Dermis microvascular lymphatic vessel endothelial cell (primary cell): ENCODE measurements at regions not wholly inside any gene's neighbourhood (a gene's known extent, or its start where the extent isn't known, plus 50 kb on each side); places are given as distances from the start of the nearest gene placed in this dataset.
"Not testable (repeated sequence)": the region's sequence is repeated elsewhere in the genome, so short reads cannot be mapped to it uniquely, and the experiment has no call there.

Source experiments
- DNase-seq, 2 donors: peaks; one replicate each; pipeline versions ENCODE4 v3.0.0 to v3.0.0-alpha.2; 2010; ENCODE audit warnings: low read depth in 2 of 2

DNA sequence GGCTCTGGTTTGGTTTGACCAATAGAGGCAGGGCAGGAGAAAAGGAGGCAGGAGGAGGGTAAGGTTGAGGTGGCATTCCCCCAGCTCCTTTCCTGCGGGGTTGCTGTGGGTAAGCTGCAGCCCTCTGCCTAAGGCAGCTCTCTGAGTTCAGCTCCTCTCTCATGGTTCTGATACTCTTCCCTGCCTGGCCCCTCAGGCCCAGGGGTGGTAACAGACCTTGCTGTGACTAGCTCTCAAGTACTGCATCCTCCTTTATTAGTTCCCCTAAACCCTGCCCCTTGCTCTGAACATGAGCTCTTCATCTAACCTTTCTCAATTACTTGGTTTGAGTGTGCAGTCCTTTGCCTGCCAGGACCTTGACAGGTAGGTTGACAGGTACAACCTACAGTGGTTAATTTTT lies 205.5 kb downstream of the SLC4A3 start:
- no peak for DNase-seq

- DNase-seq: no peak
Observed at GRCh38 chr2:219835493-219835892, 208.1 kb downstream of the SLC4A3 start.

DNA sequence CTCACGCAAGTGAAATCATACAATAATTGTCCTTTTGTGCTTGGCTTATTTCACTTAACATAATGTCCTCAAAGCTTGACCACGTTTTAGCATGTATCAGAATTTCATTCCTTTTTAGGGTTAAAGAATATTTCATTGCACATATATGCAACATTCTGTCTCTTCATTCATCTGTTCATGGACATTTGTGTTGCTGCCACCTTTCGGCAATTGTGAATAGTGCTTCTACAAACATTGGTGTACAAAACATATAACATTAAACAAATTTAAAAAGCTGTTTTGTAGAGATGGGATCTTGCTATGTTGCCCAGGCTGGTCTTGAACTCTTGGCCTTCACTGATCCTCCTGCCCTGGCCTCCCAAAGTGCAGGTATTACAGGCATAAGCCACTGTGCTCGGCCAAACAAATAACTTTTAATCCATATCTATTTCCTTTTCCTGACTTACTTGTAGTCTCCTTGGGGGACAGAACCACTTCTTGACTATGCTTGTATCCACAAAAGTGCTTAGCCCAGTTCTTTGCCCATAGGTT lies 209.3 kb downstream of the SLC4A3 start:
- DNase-seq: no peak

- DNase-seq: no peak
Observed at GRCh38 chr2:219844401-219845091, 217.1 kb downstream of the SLC4A3 start.

GRCh38 chr2:219848882-219849281 lies 221.5 kb downstream of the SLC4A3 start:
- DNase-seq: no peak

- DNase-seq: no peak
Observed at GRCh38 chr2:219851169-219851568, 223.7 kb downstream of the SLC4A3 start.

- DNase-seq: no peak
Observed at GRCh38 chr2:219851801-219852481, 224.5 kb downstream of the SLC4A3 start.

DNA sequence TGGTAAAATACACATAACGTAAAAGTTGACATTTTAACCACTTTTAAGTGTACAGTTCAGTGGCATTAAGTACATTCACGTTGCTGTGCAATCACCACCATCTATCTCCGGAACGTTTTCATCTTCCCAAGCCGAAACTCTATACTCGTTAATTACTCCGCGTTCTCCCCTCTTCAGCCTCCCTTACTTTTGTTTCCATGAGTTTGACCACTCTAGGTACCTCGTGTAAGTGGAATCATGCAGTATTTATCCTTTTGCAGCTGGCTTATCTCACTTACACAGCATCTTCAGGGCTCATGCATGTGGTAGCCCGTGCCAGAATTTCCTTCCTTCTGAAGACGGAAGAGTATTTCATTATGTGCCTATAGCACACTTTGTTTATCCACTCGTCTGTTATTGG lies 225.2 kb downstream of the SLC4A3 start:
- DNase-seq: no peak

GRCh38 chr2:219856602-219857001 lies 229.2 kb downstream of the SLC4A3 start:
- DNase-seq: no peak

DNA sequence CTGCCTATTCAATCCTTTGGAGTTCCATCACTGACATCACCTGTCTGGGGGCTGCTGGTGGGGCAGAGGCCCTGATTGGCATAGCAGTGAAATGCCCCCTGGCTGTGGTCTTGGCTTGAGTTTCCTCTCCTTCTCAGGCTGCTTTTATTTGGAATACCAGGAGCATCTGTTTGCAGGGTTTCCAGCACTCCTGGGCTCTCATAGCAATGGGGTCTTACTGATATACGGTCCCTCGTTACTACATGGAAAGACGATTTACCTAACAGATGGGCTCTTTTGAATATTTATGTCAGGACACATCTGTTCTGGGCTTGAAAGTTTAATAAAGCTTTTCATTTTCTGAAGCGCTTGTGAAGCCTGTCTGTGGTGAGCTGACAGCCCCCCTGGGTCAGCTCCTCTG lies 230.3 kb downstream of the SLC4A3 start:
- DNase-seq: no peak

DNA sequence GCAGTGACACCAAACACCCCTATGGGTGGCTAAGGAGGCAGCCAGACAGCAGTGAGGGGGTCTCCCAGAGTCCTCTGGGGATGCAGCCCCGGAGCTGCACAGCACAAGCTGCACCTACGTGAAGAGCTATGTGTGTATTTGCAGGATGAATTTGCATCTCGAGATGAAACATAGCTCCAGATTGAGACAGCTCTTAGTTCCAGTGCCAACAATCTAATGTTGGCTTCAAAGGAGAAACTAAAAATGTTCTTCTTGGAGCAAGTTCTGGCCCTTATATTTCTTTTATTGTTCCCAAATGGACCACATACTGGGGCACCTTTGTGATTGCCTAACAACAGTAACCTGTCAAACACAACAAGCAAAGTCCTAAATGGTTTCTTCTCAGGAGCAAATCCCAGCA lies 233.9 kb downstream of the SLC4A3 start:
- no peak for DNase-seq

- no peak for DNase-seq
Observed at GRCh38 chr2:219864154-219864553, 236.7 kb downstream of the SLC4A3 start.

- no peak for DNase-seq
Observed at GRCh38 chr2:219868635-219869034, 241.2 kb downstream of the SLC4A3 start.

DNA sequence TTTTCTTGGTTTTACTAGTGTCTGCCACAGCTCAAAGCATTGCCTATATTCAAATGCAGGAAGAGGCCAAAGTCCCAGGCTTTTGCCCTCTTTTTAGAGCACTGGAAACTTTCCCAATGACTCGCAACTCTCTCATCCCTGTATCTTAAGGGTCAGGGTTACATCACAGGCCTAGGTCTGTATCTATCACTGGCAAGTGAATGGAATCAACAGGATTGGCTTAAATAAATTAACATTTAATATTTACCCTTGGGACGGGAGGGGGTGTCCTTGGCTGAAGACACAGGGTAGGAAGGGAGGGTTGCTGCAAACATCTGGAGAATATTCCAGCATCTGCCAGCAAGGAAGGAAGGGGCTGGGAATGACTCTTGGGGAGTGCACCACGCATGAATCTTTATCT lies 242.6 kb downstream of the SLC4A3 start:
- DNase-seq: no peak

GRCh38 chr2:219871351-219871750 lies 243.9 kb downstream of the SLC4A3 start:
- no peak for DNase-seq

- no peak for DNase-seq
Observed at GRCh38 chr2:219875036-219875435, 247.6 kb downstream of the SLC4A3 start.

- DNase-seq: not testable (repeated sequence)
Observed at GRCh38 chr2:219875986-219876385, 248.6 kb downstream of the SLC4A3 start.

DNA sequence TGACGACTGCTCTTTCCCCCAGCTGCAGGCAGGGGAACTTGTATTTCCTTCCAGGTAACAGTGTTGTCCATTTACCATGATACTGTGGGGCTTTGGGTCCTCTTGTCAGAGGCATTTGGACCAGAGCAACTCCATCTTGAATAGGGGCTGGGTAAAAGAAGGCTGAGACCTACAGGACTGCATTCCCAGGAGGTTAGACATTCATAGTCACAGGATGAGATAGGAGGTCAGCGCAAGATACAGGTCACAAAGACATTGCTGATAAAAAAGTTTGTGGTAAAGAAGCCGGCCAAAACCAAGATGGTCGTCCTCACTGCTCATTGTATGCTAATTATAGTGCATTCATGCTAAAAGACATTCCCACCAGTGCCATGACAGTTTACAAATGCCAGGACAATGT lies 249.5 kb downstream of the SLC4A3 start:
- no peak for DNase-seq

DNA sequence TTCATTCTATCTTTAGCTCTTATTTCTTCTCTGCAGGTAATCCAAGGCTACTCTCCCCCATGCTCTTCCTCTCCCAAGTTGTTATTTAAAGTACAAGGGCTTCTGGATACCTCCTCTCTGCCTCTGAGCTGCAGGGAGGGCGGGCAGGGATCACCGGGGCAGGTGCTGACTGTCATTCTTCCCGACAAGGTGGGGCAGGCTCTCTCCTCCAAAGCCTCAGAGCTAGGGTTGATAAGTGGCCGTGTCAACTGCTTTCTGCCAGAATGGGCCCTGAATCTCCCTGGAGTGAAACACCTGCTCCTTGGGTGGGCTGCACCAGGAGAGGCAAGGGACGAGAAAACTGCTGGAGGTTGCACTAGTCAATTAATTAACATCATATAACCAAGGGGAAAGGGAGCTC lies 250.3 kb downstream of the SLC4A3 start:
- no peak for DNase-seq

DNA sequence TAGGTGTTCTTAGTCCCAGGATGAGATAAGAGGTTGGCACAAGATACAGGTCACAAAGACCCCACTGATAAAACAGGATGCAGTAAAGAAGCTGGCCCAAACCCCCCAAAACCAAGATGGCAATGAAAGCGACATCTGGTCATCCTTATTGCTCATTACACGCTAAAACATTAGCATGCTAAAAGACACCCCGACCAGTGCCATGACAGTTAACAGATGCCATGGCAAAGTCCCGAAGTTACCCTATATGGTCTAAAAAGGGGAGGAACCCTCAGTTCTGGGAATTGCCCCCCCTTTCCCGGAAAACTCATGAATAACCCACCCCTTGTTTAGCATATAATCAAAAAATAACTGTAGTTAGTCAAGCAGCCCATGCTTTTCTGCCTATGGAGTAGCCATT lies 251.1 kb downstream of the SLC4A3 start:
- no peak for DNase-seq

DNA sequence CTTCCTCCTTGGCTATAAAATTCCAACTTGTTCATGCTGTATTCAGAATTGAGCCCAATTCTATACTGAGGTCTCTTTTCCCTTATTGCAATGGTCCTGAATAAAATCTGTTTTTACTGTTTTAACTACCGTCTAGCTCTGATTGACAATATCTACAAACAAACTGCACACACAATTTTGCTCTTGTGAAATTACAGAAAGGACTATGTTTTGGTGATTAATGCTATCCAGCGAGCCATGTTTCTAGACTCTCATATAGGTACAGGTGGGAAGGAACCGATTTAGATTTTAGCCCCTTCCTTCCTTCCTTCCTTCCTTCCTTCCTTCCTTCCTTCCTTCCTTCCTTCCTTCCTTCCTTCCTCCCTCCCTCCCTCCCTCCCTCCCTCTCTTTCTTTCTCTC lies 254.4 kb downstream of the SLC4A3 start:
- no peak for DNase-seq

DNA sequence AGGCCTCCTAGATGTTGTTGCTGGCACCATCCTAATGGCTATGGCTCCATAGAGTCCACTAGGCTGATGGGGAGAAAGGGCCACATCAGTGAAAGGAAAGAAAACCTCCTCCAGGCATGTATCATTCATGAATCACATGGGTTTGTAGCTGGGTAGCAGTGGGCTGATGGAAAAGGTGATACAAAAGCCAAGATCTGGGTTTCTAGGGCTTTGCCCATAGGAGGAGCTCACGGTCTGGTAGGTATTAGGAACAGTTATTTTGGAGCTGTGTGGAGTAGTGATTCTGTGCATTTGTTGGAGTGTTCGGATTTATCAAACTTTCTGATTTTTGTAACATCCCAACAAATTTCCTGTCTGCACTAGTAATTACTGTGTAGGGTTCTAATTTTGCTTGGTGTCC lies 259.2 kb downstream of the SLC4A3 start:
- no peak for DNase-seq

DNA sequence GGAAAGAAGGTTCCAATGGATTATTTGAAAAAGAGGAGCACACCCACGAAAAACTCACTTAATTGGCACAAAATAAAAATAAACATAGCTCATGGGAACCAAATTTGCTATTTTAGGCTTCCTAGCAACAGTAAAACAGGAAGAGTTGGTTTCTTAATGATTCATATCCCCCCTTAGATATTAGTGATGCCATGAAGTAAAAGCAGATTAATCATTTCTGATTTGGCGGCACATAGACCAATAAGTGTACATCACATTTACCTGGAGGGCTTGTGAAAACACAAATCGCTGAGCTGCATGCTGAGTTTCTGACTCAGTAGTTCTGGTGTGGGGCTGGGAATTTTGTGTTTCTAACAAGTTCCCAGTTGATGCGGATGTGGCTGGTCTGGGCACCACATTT lies 260.4 kb downstream of the SLC4A3 start:
- no peak for DNase-seq
